ENCODE measurements at regions not wholly inside any gene's neighbourhood (a gene's known extent, or its start where the extent isn't known, plus 50 kb on each side); places are given as distances from the start of the nearest gene placed in this dataset.
"Not testable (repeated sequence)": the region's sequence is repeated elsewhere in the genome, so short reads cannot be mapped to it uniquely, and the experiment has no call there.

DNA sequence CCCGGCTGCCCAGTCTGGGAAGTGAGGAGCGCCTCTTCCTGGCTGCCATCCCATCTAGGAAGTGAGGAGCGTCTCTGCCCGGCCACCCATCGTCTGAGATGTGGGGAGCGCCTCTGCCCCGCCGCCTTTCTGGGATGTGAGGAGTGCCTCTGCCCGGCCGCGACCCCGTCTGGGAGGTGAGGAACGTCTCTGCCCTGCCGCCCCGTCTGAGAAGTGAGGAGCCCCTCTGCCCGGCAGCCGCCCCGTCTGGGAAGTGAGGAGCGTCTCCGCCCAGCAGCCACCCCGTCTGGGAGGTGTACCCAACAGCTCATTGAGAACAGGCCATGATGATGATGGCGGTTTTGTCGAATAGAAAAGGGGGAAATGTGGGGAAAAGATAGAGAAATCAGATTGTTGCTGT, 316.2 kb upstream of the PRR16 start:
- not testable (repeated sequence) for DNase-seq (ENCODE audit: low read depth in 2 of 2)

- no peak for DNase-seq (ENCODE audit: low read depth in 2 of 2)
Measured at GRCh38 chr5:120150770-120151169, 313.3 kb upstream of the PRR16 start.

DNA sequence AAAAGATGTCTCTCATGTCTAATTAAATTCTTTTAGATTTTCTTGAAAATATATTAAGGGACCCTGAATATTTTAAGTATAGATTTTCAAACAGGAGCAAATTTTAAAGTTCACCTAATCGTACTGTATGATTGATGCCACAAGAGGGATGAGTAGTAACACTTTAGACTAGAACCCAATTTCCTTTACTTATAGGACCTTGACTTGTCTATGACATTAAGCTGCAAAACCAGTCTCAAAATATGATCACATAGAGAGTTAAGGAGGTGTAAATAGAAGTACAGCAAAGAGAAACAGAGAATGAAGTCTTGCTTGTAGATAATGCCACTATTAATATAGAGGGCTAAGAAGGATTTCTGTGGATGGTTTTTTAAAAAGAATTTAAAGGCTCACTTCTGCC, 312.9 kb upstream of the PRR16 start:
- no peak for DNase-seq (ENCODE audit: low read depth in 2 of 2)

DNA sequence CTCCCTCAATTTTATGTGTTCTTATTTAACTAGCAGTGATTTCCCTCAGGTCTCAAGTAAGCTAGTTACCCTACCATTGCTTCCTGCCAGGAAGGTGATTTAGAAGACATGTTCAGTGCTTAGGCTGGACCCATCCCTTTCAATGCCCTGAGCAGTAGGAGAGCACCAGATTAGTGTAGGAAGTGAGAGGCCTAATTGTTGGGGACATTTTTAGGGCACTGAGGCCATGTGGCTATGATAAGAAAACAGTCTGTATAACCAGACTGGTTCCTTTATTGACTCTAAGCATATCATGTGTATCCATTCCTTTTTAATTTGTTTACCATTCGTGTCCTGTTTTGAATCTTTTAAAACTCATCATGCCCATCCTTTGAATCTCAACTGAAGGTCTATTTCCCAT, 312.3 kb upstream of the PRR16 start:
- DNase-seq (ENCODE audit: low read depth in 2 of 2): no peak

DNA sequence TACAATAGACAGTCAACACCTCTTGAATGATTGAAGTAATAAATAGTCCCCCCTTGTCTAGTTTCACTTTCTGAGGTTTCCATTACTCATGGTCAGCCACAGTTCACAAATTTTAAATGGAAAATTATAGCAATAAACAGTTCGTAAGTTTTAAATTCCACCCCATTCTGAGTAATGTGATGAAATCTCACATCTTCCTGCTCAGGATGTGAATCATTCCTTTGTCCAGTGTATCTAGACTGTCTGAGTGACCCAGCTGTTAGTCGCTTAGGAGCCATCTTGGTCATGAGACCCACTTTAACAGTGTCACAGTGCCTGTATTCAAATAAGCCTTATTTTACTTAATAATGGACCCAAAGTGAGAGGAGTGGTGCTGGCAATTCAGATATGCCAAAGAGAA, 311.6 kb upstream of the PRR16 start:
- DNase-seq (ENCODE audit: low read depth in 2 of 2): peak; percentile 61 to 70

DNA sequence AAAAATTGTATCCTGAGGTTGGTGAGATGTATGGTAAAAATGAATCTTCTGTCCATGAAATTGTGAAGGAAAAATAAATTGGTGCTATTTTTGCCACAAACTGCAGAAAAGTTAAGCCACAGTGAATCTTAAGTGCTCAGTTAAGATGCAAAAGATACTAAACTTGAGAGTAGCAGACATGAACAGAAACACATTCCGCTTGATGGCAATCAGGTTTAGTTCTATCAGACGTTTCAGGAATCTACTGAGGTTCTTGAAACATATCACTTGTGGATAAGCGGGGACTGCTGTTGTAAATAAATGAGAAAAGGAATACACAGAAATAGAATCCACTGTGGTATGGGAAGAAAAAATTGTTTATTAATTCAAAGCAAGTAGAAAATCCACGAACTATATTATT, 311.2 kb upstream of the PRR16 start:
- no peak for DNase-seq (ENCODE audit: low read depth in 2 of 2)

- no peak for DNase-seq (ENCODE audit: low read depth in 2 of 2)
Measured at GRCh38 chr5:120153551-120153950, 310.5 kb upstream of the PRR16 start.

GRCh38 chr5:120155873-120156272, 308.2 kb upstream of the PRR16 start:
- no peak for DNase-seq (ENCODE audit: low read depth in 2 of 2)

- DNase-seq (ENCODE audit: low read depth in 2 of 2): no peak
Measured at GRCh38 chr5:120158211-120158610, 305.9 kb upstream of the PRR16 start.

- no peak for DNase-seq (ENCODE audit: low read depth in 2 of 2)
Measured at GRCh38 chr5:120159155-120159554, 304.9 kb upstream of the PRR16 start.

GRCh38 chr5:120160124-120160895, 303.8 kb upstream of the PRR16 start:
- peak; percentile 68 to 69 for DNase-seq (ENCODE audit: low read depth in 2 of 2)

DNA sequence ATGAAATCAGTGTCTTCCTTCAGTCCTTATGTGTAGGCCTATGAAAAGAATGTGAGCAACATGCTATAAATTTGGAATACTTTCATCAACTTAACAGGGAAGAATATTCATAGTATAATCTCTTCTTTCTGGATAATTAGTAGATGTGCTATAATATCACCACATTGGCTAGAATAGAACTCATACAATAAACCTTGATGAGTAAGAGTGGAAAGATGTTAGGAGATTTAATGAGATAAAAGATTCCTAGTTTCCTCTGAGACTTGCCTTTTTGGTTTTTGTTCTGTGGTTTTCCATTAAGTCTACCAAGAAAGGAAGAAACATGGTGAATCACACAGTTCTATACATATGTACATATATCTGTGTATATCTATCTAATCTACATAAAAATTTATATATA, 301.8 kb upstream of the PRR16 start:
- DNase-seq (ENCODE audit: low read depth in 2 of 2): no peak

DNA sequence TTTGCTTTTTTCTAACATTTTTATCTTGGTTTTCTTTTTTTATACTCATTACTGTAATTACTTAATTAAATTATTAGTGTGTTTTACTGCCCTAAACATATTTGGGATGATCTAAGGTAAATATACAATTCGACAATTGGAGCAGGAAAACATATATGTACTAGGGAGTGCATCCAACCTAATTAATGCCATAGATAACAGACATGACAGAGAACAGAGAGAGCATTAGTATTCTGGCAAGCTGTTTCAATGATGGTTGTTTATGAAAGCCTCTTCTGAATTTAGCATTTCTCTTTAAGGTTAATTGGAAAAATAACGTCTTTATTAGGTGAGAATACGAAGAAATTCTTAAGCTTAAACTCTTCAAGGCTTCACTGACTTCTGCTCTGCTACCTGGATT, 300.1 kb upstream of the PRR16 start:
- DNase-seq (ENCODE audit: low read depth in 2 of 2): no peak

DNA sequence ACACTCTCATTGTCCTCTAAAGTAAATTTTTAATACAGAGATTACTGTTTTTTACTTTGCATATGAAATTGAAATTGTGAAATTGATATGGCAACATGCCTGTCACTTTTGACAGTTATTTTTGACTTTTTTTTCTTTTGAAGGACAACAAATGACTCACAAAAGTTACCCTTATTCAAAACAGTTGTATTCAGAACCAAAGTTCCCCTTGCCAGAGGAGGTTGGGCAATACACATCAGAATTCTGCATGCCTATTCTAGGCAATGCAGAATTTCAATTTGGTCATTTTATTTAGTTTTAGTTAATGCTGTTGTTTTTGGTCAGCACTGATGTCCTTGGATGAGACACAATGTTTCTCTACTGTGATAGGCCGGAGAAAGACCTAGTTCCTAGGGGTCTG, 299.1 kb upstream of the PRR16 start:
- DNase-seq (ENCODE audit: low read depth in 2 of 2): no peak

DNA sequence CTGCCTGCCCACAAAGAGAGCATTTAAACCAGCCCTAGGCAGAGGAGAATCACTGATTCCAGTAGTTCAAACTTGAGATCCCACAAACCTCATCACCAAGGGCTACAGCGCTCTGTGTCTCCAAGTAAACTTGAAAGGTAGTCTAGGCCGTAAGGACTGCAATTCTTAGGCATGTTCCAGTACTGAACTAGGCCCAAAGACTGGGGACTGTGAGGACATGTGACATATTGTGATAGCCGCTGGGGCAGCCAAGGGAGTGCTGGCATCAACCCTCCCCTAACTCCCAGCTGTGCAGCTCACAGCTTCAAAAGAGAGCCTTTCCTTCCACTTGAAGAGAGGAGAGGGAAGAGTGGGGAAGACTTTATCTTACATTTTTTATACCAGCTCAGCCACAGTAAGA, 291.0 kb upstream of the PRR16 start:
- no peak for DNase-seq (ENCODE audit: low read depth in 2 of 2)

DNA sequence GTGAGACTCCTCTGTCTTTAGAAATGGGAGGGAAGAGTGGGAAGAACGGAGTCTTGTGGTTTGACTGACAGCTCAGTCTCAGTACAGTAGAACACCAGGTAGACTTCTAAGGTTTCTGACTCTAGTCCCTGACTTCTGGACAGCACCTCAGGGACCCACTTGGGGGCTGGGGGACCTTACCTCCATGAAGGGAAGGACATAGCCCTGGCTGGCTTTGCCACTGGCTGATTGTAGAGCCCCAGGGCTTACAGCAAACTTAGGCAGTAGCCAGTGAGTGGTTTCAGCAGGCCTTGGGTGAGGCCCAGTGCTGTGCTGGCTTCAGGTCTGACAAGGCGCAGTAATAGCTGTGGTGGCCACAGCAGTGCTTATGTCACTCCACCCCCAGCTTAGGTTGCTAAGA, 290.0 kb upstream of the PRR16 start:
- DNase-seq (ENCODE audit: low read depth in 2 of 2): no peak

DNA sequence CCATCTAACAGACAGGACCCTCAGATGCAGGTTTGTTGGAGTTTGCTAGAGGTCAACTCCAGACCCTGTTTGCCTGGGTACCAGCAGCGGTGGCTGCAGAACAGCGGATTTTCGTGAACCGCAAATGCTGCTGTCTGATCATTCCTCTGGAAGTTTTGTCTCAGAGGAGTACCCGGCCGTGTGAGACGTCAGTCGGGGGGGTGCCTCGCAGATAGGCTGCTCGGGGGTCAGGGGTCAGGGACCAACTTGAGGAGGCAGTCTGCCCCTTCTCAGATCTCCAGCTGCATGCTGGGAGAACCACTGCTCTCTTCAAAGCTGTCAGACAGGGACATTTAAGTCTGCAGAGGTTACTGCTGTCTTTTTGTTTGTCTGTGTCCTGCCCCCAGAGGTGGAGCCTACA, 282.9 kb upstream of the PRR16 start:
- DNase-seq (ENCODE audit: low read depth in 2 of 2): not testable (repeated sequence)

- not testable (repeated sequence) for DNase-seq (ENCODE audit: low read depth in 2 of 2)
Measured at GRCh38 chr5:120194650-120195049, 269.4 kb upstream of the PRR16 start.

- DNase-seq (ENCODE audit: low read depth in 2 of 2): no peak
Measured at GRCh38 chr5:120199559-120199958, 264.5 kb upstream of the PRR16 start.

GRCh38 chr5:120207129-120207528, 257.0 kb upstream of the PRR16 start:
- peak; percentile 3 for DNase-seq (ENCODE audit: low read depth in 2 of 2)

DNA sequence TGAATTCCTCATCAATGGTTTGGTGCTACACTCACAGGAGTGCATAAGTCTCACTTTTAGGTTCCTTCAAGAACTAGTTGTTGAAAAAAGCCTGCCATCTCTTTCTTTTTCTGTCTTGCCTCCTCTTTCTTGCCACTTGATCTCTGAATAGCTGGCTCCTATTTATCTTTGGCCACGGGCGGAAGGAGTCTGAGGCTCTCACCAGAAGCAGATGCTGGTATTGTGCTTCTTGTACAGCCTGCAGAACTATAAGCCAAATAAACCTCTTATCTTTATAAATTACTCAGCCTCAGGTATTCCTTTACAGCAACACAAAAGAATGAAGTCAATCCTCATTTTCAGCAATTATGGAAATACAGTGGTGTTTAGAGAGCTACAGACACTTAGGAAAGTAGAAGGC, 247.1 kb upstream of the PRR16 start:
- DNase-seq (ENCODE audit: low read depth in 2 of 2): no peak

- DNase-seq (ENCODE audit: low read depth in 2 of 2): no peak
Measured at GRCh38 chr5:120219988-120220387, 244.1 kb upstream of the PRR16 start.

- DNase-seq (ENCODE audit: low read depth in 2 of 2): no peak
Measured at GRCh38 chr5:120225524-120225923, 238.6 kb upstream of the PRR16 start.
